Activated naive CD8-positive, alpha-beta T cell treated with anti-CD3 and anti-CD28 coated beads, Interleukin-2, amount 10 ng/mL, durations not matched to agents 7 days and 5 days (primary cell): ENCODE measurements at regions not wholly inside any gene's neighbourhood (a gene's known extent, or its start where the extent isn't known, plus 50 kb on each side); places are given as distances from the start of the nearest gene placed in this dataset.

Experiments used
- ATAC-seq: fragments of 150-1000 bp; cut with Tn5 transposase; one replicate; pipeline ENCODE4 v1.10.0; 2021; ENCODE audit warnings: low read depth, moderate library complexity
- POLR2A ChIA-PET: fragments of 350-600 bp; sonication (Branson Sonifier 250); formaldehyde crosslinking; loops from one replicate; lab custom pipeline; 2021; ENCODE audit warnings: antibody characterized with exemption; lab: Charles Lee
- DNase-seq: peaks from one replicate; pipeline ENCODE4 v3.0.0; 2021
- H3K27ac Mint-ChIP-seq: one replicate; pipeline ENCODE4 v1.8.0; 2022; ENCODE audit warnings: mild to moderate bottlenecking, mixed read lengths
- H3K27me3 Mint-ChIP-seq: one replicate; pipeline ENCODE4 v1.8.0; 2022; ENCODE audit warnings: mild to moderate bottlenecking, moderate library complexity, mixed read lengths
- H3K36me3 Mint-ChIP-seq: one replicate; pipeline ENCODE4 v1.8.0; 2021; ENCODE audit warnings: mild to moderate bottlenecking, mixed read lengths
- H3K4me1 Mint-ChIP-seq: one replicate; pipeline ENCODE4 v1.8.0; 2021; ENCODE audit warnings: mixed read lengths
- H3K4me3 Mint-ChIP-seq: one replicate; pipeline ENCODE4 v1.8.0; 2022; ENCODE audit warnings: mild to moderate bottlenecking, moderate library complexity, mixed read lengths
- H3K9me3 Mint-ChIP-seq: one replicate; pipeline ENCODE4 v1.8.0; 2021; ENCODE audit warnings: mixed read lengths

DNA sequence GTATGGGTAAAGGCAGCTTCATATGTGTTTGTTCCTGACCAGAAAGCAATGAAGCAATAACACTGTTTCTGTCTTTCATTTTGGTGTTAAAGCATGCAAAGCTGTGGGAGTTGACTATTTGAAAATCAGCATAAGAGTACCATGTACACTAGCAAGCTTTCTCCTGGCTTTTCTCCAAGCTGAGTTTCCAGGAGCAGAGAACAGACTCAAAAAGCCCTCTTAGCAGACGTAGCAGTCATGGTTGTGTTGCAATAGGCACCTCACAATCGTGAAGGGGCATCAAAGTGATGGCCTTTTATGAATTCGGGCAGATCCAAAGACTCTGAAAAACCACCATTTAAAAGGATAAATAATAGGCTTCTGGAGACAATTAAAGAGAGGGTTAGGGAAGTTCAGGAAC is 159.7 kb downstream of the PTGER3 start:
- no peaks in the 10 kb centered on the region for H3K4me1 Mint-ChIP-seq
- H3K27ac Mint-ChIP-seq, result no peak overlapping the region
- H3K27me3 Mint-ChIP-seq, result peaks cover 14% of the 10 kb centered on the region
- H3K36me3 Mint-ChIP-seq, result no peaks in the 10 kb centered on the region
- DNase-seq (no peak), ATAC-seq (no peak)
- no peaks in the 10 kb centered on the region for H3K9me3 Mint-ChIP-seq
- POLR2A ChIA-PET, result no interaction called here
- H3K4me3 Mint-ChIP-seq, result no peak overlapping the region

DNA sequence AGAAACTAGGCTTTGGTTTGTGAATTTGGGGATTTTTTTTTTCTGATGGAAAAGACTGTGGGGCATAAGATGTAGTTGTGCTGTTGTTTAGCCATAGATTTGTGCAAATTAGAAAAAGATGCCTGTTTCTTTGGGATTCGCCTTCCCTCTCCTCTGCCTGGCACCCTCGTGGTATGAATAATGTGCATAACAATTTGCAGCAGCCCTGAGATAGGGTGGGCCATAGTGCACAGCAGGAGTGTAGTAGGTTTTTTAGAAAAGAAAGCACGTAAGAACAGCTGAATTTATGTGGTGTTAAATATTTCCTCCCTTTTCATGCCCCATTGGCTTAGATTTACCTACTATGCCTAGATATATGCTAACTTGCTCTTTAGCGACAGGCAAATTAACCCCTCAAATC is 158.9 kb downstream of the PTGER3 start:
- POLR2A ChIA-PET, result no interaction called here
- no peak overlapping the region for H3K4me3 Mint-ChIP-seq
- H3K27ac Mint-ChIP-seq, result no peak overlapping the region
- H3K36me3 Mint-ChIP-seq, result no peaks in the 10 kb centered on the region
- no peak for ATAC-seq
- H3K27me3 Mint-ChIP-seq, result peaks cover 14% of the 10 kb centered on the region
- no peaks in the 10 kb centered on the region for H3K9me3 Mint-ChIP-seq
- DNase-seq, result no peak
- no peaks in the 10 kb centered on the region for H3K4me1 Mint-ChIP-seq

DNA sequence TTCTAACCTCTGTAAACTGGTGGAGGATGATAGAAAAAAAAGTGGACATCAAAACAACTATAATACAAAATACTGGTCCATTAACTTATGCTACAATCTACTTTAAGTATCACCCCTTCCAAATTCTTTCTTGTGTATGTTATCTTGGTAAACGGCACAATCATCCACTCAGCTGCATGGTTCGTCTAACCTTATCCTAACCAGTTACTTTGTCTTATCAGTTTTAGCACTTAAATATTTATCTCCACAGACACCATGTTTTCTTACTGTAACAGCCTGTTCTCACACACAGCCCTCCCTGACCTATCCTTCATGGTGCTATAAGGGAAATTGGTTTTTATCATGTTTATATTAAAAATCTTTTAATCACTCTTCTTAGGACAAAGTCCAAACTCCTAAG is 157.2 kb downstream of the PTGER3 start:
- no peak overlapping the region for H3K4me3 Mint-ChIP-seq
- POLR2A ChIA-PET, result no interaction called here
- no peak for ATAC-seq

DNA sequence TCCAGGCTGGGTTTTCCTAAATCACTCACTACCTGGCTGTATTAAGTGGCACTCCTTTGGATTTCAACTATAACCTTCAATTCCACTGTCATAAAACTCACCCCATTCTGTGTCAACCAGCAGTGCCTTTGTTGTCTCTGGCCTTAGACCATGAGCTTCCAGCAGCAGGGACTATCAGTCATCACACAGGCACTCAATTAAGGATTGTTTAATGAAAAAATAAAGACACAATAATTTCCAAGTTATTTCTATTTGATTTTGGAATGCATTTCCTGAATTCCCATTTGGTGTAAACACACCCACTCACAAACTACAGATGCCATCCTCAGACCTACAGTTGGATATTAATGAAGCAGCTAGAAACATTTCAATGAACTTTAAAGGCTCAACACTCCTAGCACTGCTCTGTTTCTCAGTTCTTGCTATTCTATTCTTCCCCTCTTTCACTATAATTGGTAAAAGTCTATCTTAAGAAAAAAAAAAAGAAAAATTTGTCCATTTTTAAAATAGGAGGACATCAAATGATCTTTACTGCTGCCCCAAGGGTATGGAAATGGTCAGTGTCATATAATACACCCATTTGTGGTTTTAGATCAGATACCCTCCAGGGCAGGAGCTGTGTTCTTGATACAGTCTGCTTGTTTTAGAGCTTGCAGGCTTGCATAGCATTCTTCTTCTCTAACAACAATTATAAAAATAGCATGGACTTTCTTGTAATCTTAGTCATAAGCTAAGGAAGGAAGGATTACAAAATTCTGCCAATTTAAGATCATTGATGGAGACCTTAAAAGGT is 156.4 kb downstream of the PTGER3 start:
- Mint-ChIP-seq H3K9me3 (no peaks in the 10 kb centered on the region), H3K36me3 (no peaks in the 10 kb centered on the region), H3K4me3 (no peak overlapping the region), H3K27ac (no peak overlapping the region), H3K4me1 (peaks cover 7% of the 10 kb centered on the region), H3K27me3 (peaks cover 8% of the 10 kb centered on the region)
- POLR2A ChIA-PET, result no interaction called here
- ATAC-seq (no peak), DNase-seq (no peak)

More for the DNA sequence above, 157.2 kb downstream of the PTGER3 start:
- H3K27ac Mint-ChIP-seq, result no peak overlapping the region
- H3K27me3 Mint-ChIP-seq, result peaks cover 10% of the 10 kb centered on the region
- peaks cover 2% of the 10 kb centered on the region for H3K4me1 Mint-ChIP-seq
- no peak for DNase-seq
- H3K36me3 Mint-ChIP-seq, result no peaks in the 10 kb centered on the region
- no peaks in the 10 kb centered on the region for H3K9me3 Mint-ChIP-seq

DNA sequence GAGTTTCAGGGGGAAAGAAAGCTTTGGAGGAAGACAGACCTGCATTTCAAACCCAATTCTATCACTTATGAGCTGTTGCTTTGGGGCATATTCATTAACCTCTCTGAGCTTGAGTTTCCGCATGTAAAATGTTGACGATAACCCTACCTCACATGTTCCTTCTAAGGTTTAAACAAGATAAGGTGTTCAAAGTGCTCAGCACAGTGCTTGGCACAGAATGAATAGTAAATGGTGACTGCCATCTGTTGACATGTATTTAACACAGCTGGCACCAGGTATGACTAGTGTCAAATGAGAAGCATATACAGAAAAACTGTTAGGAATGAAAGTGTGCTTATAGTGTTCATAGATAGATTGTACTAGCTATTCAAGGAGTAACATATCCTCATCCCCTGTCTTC is 155.5 kb downstream of the PTGER3 start:
- Mint-ChIP-seq H3K4me3 (no peak overlapping the region), H3K27me3 (peaks cover 8% of the 10 kb centered on the region), H3K36me3 (no peaks in the 10 kb centered on the region), H3K27ac (no peak overlapping the region), H3K4me1 (peaks cover 7% of the 10 kb centered on the region), H3K9me3 (no peaks in the 10 kb centered on the region)
- ATAC-seq (no peak), DNase-seq (no peak)
- POLR2A ChIA-PET, result no interaction called here

DNA sequence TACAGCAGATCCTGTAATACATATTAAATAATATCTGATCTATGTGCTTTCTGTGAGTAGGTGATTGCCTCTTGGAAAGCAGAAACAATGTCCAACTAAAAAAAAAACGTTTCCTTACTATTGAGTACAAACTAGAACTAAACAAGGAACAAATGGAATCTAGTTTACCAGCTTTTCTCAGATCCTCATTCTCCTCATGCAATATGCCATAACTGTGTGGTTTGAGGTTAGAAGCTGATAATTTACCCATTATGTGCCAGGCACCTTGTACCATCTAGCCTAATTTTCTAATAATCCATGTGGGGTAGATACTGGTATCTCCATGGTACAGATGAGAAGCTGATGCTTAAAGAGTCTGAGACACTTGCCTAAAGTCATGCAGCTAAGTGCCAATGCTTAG is 154.7 kb downstream of the PTGER3 start:
- POLR2A ChIA-PET, result no interaction called here
- Mint-ChIP-seq H3K4me3 (no peak overlapping the region), H3K27ac (no peak overlapping the region), H3K4me1 (peaks cover 7% of the 10 kb centered on the region), H3K9me3 (no peaks in the 10 kb centered on the region), H3K27me3 (peaks cover 6% of the 10 kb centered on the region), H3K36me3 (no peaks in the 10 kb centered on the region)
- DNase-seq (no peak), ATAC-seq (no peak)

DNA sequence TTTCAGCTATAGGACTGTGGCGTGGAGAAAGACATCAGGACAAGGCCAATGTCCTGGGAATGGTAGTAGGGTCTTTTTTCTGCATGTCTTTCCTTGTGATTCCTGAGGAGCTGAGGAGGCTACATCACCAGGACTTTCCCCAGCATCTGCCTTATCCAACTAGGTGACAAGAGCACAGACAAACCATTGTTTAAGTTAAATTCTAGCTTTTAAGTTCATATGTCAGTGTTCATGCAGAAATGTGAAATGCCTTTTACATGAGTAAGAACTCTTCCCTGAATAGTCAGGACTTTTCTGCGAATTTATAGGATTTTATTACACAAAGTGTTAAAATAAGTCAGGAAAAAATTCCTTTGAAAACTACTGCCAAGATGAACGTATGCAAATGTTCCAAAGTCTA is 154.2 kb downstream of the PTGER3 start:
- H3K9me3 Mint-ChIP-seq, result no peaks in the 10 kb centered on the region
- DNase-seq (no peak), ATAC-seq (no peak)
- no peaks in the 10 kb centered on the region for H3K36me3 Mint-ChIP-seq
- peaks cover 6% of the 10 kb centered on the region for H3K27me3 Mint-ChIP-seq
- peaks cover 7% of the 10 kb centered on the region for H3K4me1 Mint-ChIP-seq
- H3K4me3 Mint-ChIP-seq, result no peak overlapping the region
- POLR2A ChIA-PET, result no interaction called here
- H3K27ac Mint-ChIP-seq, result no peak overlapping the region

DNA sequence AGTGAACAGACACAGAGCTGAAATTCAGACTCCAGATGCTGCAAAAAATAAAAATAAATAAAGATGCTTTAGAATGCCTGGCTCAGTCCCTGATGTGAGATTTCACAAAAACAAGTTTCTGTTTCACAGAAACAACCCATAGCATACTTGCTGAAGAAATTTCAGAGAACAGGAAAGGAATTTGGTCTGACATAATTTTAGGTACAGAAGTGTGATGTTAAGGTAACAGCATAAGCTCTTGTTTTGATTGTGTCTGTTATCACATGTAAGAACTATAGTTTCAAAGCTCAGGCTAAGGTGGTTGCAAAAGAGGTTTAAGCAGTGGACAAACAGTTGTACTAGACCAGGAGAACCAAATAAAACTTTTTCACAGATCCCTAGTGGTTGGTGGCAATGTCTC is 152.1 kb downstream of the PTGER3 start:
- POLR2A ChIA-PET, result no interaction called here
- H3K4me1 Mint-ChIP-seq, result peaks cover 7% of the 10 kb centered on the region
- ATAC-seq (peak; percentile 36), DNase-seq (no peak)
- no peak overlapping the region for H3K27ac Mint-ChIP-seq
- no peaks in the 10 kb centered on the region for H3K36me3 Mint-ChIP-seq
- peaks cover 4% of the 10 kb centered on the region for H3K27me3 Mint-ChIP-seq
- H3K9me3 Mint-ChIP-seq, result no peaks in the 10 kb centered on the region
- H3K4me3 Mint-ChIP-seq, result peak overlapping the region; percentile 14

DNA sequence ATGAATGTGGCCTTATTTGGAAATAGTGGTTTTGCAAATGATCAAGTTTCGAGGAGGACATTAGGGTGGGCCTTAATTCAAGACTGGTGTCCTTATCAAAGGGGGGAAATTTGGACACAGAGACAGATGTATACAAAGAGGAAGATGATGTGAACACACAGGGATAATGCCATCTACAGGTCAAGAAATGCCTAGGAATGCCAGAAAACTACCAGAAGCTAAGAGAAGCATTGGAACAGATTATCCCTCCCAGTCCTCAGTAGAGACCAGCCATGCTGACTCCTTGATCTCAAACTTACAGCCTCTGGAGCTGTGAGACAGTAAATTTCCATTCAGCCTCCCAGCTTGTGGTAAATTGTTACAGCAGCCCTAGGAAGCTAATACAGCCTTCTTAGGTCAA is 151.4 kb downstream of the PTGER3 start:
- peaks cover 7% of the 10 kb centered on the region for H3K4me1 Mint-ChIP-seq
- DNase-seq (no peak), ATAC-seq (no peak)
- POLR2A ChIA-PET, result no interaction called here
- H3K27me3 Mint-ChIP-seq, result peaks cover 4% of the 10 kb centered on the region
- H3K4me3 Mint-ChIP-seq, result no peak overlapping the region
- no peak overlapping the region for H3K27ac Mint-ChIP-seq
- no peaks in the 10 kb centered on the region for H3K9me3 Mint-ChIP-seq
- H3K36me3 Mint-ChIP-seq, result no peaks in the 10 kb centered on the region

DNA sequence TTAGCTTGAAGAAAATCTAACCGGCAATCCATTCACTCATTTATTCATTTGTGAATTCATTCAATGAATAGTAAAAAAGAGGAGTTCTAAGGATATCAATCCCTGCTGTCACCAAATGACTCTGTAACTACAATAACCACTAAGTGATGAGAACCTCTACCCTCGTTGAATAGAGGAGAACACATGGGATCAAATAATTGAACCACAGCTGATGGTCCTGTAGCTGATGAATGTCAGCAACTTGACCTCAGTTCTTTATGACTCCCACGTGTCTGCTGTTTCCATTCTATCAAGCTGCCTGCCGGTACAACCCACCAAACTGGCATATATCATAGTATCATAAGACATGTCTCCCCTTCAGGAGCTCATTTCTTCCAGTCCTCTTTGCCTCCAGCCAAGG is 150.3 kb downstream of the PTGER3 start:
- POLR2A ChIA-PET, result no interaction called here
- DNase-seq, result no peak
- no peaks in the 10 kb centered on the region for H3K9me3 Mint-ChIP-seq
- peaks cover 7% of the 10 kb centered on the region for H3K4me1 Mint-ChIP-seq
- no peaks in the 10 kb centered on the region for H3K36me3 Mint-ChIP-seq
- no peak overlapping the region for H3K27ac Mint-ChIP-seq
- ATAC-seq, result no peak
- H3K4me3 Mint-ChIP-seq, result no peak overlapping the region
- H3K27me3 Mint-ChIP-seq, result peaks cover 4% of the 10 kb centered on the region

DNA sequence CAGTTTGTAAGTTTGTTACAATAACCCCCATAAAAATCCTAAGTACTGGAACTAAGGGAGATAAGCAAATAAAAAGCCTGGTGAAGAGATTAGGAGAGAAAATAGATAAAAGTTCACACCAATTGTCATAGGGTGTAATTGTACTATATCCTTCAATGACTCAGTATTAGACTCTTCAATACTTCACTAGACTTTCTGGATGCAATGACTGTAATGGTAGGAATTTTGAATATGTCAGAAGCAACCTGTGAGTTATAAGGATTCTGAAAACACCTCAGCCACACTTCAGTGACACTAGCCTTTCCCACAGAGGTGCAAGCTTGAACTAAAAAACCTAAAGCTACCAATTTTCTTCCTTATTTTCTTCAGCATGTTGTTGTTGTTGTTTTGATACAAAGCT is 147.9 kb downstream of the PTGER3 start:
- DNase-seq (no peak), ATAC-seq (no peak)
- peaks cover 4% of the 10 kb centered on the region for H3K27me3 Mint-ChIP-seq
- H3K27ac Mint-ChIP-seq, result no peak overlapping the region
- POLR2A ChIA-PET, result no interaction called here
- H3K36me3 Mint-ChIP-seq, result no peaks in the 10 kb centered on the region
- H3K9me3 Mint-ChIP-seq, result peaks cover 1% of the 10 kb centered on the region
- H3K4me3 Mint-ChIP-seq, result no peak overlapping the region
- H3K4me1 Mint-ChIP-seq, result peaks cover 7% of the 10 kb centered on the region

DNA sequence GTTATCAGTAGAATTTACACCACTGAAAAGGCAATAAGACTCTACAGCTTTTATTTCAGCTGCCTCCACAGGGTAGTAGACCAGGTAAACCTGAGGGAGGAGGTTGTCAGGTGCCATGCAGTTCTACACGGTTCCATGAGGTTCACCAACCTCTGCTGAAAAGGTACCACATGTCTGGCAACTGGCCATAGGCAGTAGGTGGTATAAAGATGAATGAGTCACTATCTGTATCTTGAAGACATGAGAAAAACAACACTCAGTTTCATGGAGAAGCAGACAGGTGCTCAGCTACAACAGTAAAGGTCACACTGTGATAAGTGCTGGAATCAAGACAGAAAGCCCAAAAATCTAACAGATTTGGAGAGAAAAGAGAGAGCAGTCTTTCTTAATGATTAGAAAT is 145.4 kb downstream of the PTGER3 start:
- DNase-seq, result no peak
- no peak for ATAC-seq

DNA sequence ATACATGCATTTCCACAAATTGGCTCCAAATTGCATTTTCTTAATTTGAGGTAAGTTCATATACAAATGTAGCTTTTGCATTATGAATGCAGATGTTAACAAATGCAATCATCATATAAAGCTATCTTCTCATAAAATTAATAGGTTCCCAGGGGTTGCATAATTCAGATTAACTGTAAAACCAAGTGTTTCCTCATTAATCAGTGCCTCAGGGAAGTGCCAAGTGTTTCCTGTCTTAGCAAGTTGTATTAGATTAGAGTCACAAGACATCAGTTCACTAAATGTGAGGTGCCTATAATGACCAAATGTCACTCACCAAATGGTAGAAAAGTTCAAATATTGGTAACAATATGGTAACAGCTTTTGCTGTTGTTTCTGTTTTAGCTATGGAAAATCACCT is 140.8 kb downstream of the PTGER3 start:
- Mint-ChIP-seq H3K27ac (no peak overlapping the region), H3K36me3 (peaks cover 2% of the 10 kb centered on the region), H3K4me3 (no peak overlapping the region), H3K27me3 (no peaks in the 10 kb centered on the region), H3K9me3 (peaks cover 4% of the 10 kb centered on the region), H3K4me1 (peaks cover 13% of the 10 kb centered on the region)
- ATAC-seq (no peak), DNase-seq (no peak)
- POLR2A ChIA-PET, result no interaction called here

More for the DNA sequence above, 145.4 kb downstream of the PTGER3 start:
- Mint-ChIP-seq H3K27me3 (peaks cover 4% of the 10 kb centered on the region), H3K36me3 (peaks cover 2% of the 10 kb centered on the region), H3K4me3 (no peak overlapping the region), H3K27ac (no peak overlapping the region), H3K9me3 (peaks cover 4% of the 10 kb centered on the region), H3K4me1 (no peaks in the 10 kb centered on the region)
- POLR2A ChIA-PET, result no interaction called here

DNA sequence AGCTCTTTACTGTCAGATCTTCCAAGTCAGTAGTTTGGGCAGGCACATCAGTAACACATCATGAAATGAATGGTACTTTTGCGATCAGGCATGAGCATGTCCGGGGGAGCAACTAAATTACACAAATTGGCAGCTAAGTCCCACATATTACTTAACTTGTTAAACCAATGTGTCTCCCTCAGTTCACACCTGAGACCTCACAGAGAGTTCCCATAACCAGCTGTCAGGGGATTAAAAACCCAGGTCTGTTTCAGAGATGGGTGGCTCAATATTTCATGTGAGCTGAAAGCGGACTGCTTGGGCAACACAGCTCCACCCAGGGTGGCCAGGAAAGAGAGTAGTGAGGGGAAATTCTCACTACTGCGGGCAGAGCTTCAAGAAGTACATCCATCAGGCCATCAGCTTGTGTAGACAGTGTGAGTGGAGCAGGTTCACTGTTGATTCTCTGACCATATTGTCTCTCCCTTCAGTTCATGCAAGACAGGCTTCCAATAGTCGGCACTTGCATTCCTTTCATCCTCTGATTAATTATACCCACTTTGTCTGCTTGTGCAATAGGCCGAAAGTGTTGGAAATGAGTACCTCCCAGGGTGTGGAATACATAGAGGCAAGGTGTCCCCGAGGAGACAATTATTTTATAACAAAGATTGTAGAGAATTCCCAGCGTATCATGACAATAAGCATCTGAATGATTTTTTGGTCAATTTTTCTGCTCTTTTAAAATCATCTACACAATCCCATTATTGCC is 139.9 kb downstream of the PTGER3 start:
- Mint-ChIP-seq H3K9me3 (peaks cover 8% of the 10 kb centered on the region), H3K27me3 (no peaks in the 10 kb centered on the region), H3K27ac (no peak overlapping the region), H3K4me1 (peaks cover 13% of the 10 kb centered on the region), H3K4me3 (no peak overlapping the region), H3K36me3 (peaks cover 2% of the 10 kb centered on the region)
- DNase-seq (no peak), ATAC-seq (no peak)
- POLR2A ChIA-PET, result no interaction called here
